ENCODE measurements at regions not wholly inside any gene's neighbourhood (a gene's known extent, or its start where the extent isn't known, plus 50 kb on each side); places are given as distances from the start of the nearest gene placed in this dataset.
"Not testable (repeated sequence)": the region's sequence is repeated elsewhere in the genome, so short reads cannot be mapped to it uniquely, and the experiment has no call there.

DNA sequence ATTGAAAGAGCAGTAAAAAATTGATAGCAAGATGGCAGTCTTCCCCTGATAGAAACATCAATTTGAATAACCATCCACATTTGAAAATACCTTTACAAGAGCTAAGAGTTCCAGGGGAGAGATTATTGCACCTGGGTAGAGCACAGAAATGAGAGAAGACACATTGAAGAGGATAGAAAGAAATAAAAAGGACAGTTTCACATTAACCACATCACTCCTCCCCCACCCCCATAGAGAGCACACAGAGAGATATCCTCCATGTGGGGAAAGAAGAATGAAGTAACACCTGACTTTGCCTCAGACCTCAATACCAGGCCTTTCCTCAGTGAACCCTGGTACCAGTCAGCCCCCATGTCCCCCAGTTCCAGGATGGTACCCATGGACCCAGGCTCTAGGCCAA is 486.7 kb downstream of the FAM181B start:
- H3K27me3 Mint-ChIP-seq (ENCODE audit: low read depth): no peaks in the 10 kb centered on the region

DNA sequence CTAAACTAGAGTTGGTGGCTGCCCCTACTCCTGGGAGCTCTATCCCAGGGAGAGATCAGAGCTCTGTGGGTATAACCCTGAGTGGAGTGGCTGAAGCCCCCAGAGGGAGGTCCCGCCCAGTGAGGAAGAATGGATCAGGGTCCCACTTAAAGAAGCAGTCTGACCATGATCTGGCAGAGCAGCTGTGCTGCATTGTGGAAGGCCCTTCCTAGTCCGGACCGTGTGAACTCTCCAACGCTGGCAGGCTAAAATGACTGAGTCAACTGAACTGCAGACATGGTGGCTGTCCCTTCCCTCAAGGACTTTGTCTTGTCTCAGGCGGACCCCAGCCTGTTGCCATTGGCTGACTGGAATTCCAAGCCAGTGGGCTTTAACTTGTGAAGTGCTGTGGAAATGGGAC is 494.2 kb downstream of the FAM181B start:
- Mint-ChIP-seq H3K9me3 (peaks cover 4% of the 10 kb centered on the region), H3K4me1 (ENCODE audit: low read depth) (no peaks in the 10 kb centered on the region), H3K27me3 (ENCODE audit: low read depth) (no peaks in the 10 kb centered on the region), H3K27ac (no peak overlapping the region), H3K36me3 (ENCODE audit: low read depth) (no peaks in the 10 kb centered on the region), H3K4me3 (no peak overlapping the region)

More for the DNA sequence above, 486.7 kb downstream of the FAM181B start:
- H3K36me3 Mint-ChIP-seq (ENCODE audit: low read depth): no peaks in the 10 kb centered on the region
- no peak overlapping the region for H3K27ac Mint-ChIP-seq
- H3K4me3 Mint-ChIP-seq: no peak overlapping the region
- H3K9me3 Mint-ChIP-seq: no peaks in the 10 kb centered on the region
- H3K4me1 Mint-ChIP-seq (ENCODE audit: low read depth): no peaks in the 10 kb centered on the region

GRCh38 chr11:82234256-82234655 is 499.4 kb downstream of the FAM181B start:
- Mint-ChIP-seq H3K9me3 (peaks cover 4% of the 10 kb centered on the region), H3K4me1 (ENCODE audit: low read depth) (no peaks in the 10 kb centered on the region), H3K27me3 (ENCODE audit: low read depth) (no peaks in the 10 kb centered on the region), H3K36me3 (ENCODE audit: low read depth) (no peaks in the 10 kb centered on the region), H3K4me3 (no peak overlapping the region), H3K27ac (no peak overlapping the region)

GRCh38 chr11:82233201-82233600 is 500.5 kb downstream of the FAM181B start:
- no peak overlapping the region for H3K27ac Mint-ChIP-seq
- H3K4me3 Mint-ChIP-seq: no peak overlapping the region
- no peaks in the 10 kb centered on the region for H3K4me1 Mint-ChIP-seq (ENCODE audit: low read depth)
- H3K27me3 Mint-ChIP-seq (ENCODE audit: low read depth): no peaks in the 10 kb centered on the region
- peaks cover 2% of the 10 kb centered on the region for H3K9me3 Mint-ChIP-seq
- H3K36me3 Mint-ChIP-seq (ENCODE audit: low read depth): no peaks in the 10 kb centered on the region

GRCh38 chr11:82229341-82229740 is 504.3 kb downstream of the FAM181B start:
- no peaks in the 10 kb centered on the region for H3K36me3 Mint-ChIP-seq (ENCODE audit: low read depth)

DNA sequence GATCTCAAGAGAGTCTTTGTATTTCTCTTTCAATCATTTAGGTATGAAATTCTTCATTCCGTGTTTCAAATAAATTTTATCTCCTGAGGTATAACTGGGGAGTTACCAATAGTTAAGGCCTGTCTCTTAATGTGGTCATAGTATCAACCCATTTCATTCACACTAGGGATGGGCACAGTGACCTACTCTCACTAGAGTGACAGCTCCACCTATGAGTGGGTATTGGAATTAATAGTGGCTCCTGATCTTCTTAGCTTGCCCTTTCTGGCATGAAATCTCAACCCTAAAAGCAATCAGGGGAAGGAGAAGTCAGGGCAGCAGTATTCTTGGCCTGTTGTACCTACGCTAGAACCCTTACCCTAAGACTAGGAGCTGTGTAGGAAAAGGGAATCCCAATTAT is 507.7 kb downstream of the FAM181B start:
- no peak overlapping the region for H3K4me3 Mint-ChIP-seq
- H3K9me3 Mint-ChIP-seq: no peaks in the 10 kb centered on the region
- no peaks in the 10 kb centered on the region for H3K36me3 Mint-ChIP-seq (ENCODE audit: low read depth)
- H3K27me3 Mint-ChIP-seq (ENCODE audit: low read depth): peaks cover 3% of the 10 kb centered on the region
- no peak overlapping the region for H3K27ac Mint-ChIP-seq
- H3K4me1 Mint-ChIP-seq (ENCODE audit: low read depth): no peaks in the 10 kb centered on the region

More at GRCh38 chr11:82229341-82229740, 504.3 kb downstream of the FAM181B start:
- Mint-ChIP-seq H3K27ac (no peak overlapping the region), H3K4me3 (no peak overlapping the region), H3K4me1 (ENCODE audit: low read depth) (no peaks in the 10 kb centered on the region), H3K9me3 (no peaks in the 10 kb centered on the region), H3K27me3 (ENCODE audit: low read depth) (peaks cover 3% of the 10 kb centered on the region)

DNA sequence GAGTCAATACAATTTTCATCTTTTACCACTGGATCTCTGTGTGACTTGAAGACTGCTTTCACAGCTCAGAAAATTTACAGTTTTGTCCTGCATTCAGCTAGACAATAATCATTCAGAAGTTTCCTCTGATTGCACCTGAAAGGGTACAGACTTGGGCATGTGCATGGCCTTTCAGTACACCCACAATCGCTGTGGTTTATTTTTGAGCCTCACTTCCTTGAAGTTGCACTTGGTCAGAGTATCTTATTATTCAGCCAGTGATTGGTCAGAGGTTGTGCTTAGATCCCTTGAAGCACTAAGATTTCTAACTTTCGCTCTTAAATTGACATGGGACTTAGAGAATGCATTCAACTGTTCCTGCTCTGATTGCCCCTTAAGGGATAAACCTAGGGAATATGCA is 508.2 kb downstream of the FAM181B start:
- Mint-ChIP-seq H3K27ac (no peak overlapping the region), H3K4me1 (ENCODE audit: low read depth) (no peaks in the 10 kb centered on the region), H3K9me3 (no peaks in the 10 kb centered on the region), H3K4me3 (no peak overlapping the region), H3K36me3 (ENCODE audit: low read depth) (no peaks in the 10 kb centered on the region), H3K27me3 (ENCODE audit: low read depth) (peaks cover 3% of the 10 kb centered on the region)

DNA sequence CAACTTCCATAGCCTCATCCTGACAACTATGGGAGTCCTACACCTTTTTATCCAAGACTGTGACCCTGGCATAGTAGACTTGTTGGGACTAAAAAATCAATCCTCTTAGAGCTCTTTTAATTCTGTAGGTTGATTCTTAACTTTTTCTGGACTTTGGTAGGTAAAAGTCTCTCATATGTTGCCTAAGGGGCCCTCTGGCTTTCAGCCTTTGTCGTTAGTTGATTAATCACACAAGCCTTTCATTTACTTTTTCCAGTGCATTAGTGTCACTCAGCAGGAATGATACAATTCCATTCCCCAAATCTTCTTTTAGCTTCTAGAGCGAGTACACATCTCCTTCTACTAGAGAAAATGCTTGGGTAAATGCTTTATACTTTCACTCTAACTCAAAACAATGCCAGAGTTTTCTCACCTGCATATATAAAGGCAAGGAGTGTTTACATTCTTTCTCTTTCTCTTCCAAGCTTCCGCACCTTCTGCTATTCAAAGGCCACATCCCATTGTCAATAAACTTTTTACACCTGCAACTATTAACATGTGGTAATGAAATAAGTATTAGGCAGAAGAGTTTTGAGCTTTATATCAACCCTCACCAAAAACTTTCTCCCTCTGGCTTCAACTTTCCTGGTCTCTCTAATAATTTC is 516.6 kb downstream of the FAM181B start:
- no peak overlapping the region for H3K27ac Mint-ChIP-seq
- no peaks in the 10 kb centered on the region for H3K9me3 Mint-ChIP-seq
- H3K4me3 Mint-ChIP-seq: no peak overlapping the region
- no peaks in the 10 kb centered on the region for H3K36me3 Mint-ChIP-seq (ENCODE audit: low read depth)
- no peaks in the 10 kb centered on the region for H3K27me3 Mint-ChIP-seq (ENCODE audit: low read depth)
- H3K4me1 Mint-ChIP-seq (ENCODE audit: low read depth): no peaks in the 10 kb centered on the region

GRCh38 chr11:82210011-82210410 is 523.7 kb downstream of the FAM181B start:
- Mint-ChIP-seq H3K27ac (no peak overlapping the region), H3K9me3 (no peaks in the 10 kb centered on the region), H3K4me1 (ENCODE audit: low read depth) (no peaks in the 10 kb centered on the region), H3K36me3 (ENCODE audit: low read depth) (no peaks in the 10 kb centered on the region), H3K4me3 (no peak overlapping the region), H3K27me3 (ENCODE audit: low read depth) (no peaks in the 10 kb centered on the region)

DNA sequence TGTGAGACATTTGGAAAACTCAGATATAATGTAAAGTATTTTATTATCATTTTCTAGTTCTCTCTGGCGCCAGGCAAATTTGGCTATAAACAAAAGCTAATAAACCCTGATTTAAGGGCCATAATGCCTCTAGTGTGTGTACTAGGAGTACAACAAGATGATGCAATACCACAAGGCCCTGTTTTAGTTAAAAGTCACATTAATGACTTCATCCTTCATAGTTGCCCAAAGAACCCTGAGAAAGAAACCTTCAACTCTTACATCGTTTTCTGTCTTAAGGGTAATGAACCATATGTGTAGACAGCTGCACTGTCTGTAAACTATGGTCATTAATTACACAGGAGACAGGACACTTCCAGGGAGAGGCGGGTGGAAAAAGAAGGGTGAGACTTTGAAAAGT is 538.4 kb downstream of the FAM181B start:
- H3K27ac Mint-ChIP-seq: no peak overlapping the region
- no peaks in the 10 kb centered on the region for H3K36me3 Mint-ChIP-seq (ENCODE audit: low read depth)
- H3K4me3 Mint-ChIP-seq: no peak overlapping the region
- no peaks in the 10 kb centered on the region for H3K27me3 Mint-ChIP-seq (ENCODE audit: low read depth)
- H3K9me3 Mint-ChIP-seq: no peaks in the 10 kb centered on the region
- no peaks in the 10 kb centered on the region for H3K4me1 Mint-ChIP-seq (ENCODE audit: low read depth)

GRCh38 chr11:82194521-82194920 is 539.1 kb downstream of the FAM181B start:
- H3K9me3 Mint-ChIP-seq: no peaks in the 10 kb centered on the region
- H3K4me3 Mint-ChIP-seq: no peak overlapping the region
- H3K36me3 Mint-ChIP-seq (ENCODE audit: low read depth): no peaks in the 10 kb centered on the region
- H3K4me1 Mint-ChIP-seq (ENCODE audit: low read depth): no peaks in the 10 kb centered on the region
- no peaks in the 10 kb centered on the region for H3K27me3 Mint-ChIP-seq (ENCODE audit: low read depth)
- no peak overlapping the region for H3K27ac Mint-ChIP-seq

- Mint-ChIP-seq H3K9me3 (no peaks in the 10 kb centered on the region), H3K4me1 (ENCODE audit: low read depth) (no peaks in the 10 kb centered on the region), H3K4me3 (no peak overlapping the region), H3K27ac (no peak overlapping the region), H3K36me3 (ENCODE audit: low read depth) (no peaks in the 10 kb centered on the region), H3K27me3 (ENCODE audit: low read depth) (no peaks in the 10 kb centered on the region)
These were observed 542.0 kb downstream of the FAM181B start for GRCh38 chr11:82191695-82192094.

GRCh38 chr11:82185925-82186324 is 547.7 kb downstream of the FAM181B start:
- Mint-ChIP-seq H3K4me1 (ENCODE audit: low read depth) (no peaks in the 10 kb centered on the region), H3K27me3 (ENCODE audit: low read depth) (no peaks in the 10 kb centered on the region), H3K9me3 (no peaks in the 10 kb centered on the region), H3K36me3 (ENCODE audit: low read depth) (no peaks in the 10 kb centered on the region), H3K27ac (no peak overlapping the region), H3K4me3 (no peak overlapping the region)

DNA sequence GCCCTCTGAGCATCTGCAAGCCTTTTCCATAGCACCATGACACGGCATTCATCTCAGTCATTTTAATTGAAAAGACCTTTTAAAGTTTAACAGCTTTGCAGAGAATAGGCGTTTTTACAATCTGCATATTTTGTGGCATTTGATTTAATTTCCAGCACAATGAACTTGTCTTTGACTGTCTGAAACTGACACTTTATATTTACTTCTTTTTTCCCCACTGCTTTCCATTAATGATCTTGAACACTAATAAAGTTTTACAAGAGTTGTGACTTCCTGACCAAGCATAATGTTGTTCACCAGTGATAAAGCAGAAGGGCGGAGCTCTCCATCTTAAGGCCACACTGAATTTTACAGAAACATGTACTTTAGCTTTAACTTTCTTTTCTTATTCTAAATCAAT is 548.7 kb downstream of the FAM181B start:
- no peaks in the 10 kb centered on the region for H3K9me3 Mint-ChIP-seq
- no peak overlapping the region for H3K4me3 Mint-ChIP-seq
- H3K36me3 Mint-ChIP-seq (ENCODE audit: low read depth): no peaks in the 10 kb centered on the region
- no peaks in the 10 kb centered on the region for H3K27me3 Mint-ChIP-seq (ENCODE audit: low read depth)
- no peak overlapping the region for H3K27ac Mint-ChIP-seq
- no peaks in the 10 kb centered on the region for H3K4me1 Mint-ChIP-seq (ENCODE audit: low read depth)

GRCh38 chr11:82183346-82183745 is 550.3 kb downstream of the FAM181B start:
- no peak overlapping the region for H3K4me3 Mint-ChIP-seq
- H3K36me3 Mint-ChIP-seq (ENCODE audit: low read depth): no peaks in the 10 kb centered on the region
- H3K27me3 Mint-ChIP-seq (ENCODE audit: low read depth): no peaks in the 10 kb centered on the region
- H3K4me1 Mint-ChIP-seq (ENCODE audit: low read depth): no peaks in the 10 kb centered on the region
- no peak overlapping the region for H3K27ac Mint-ChIP-seq
- no peaks in the 10 kb centered on the region for H3K9me3 Mint-ChIP-seq

DNA sequence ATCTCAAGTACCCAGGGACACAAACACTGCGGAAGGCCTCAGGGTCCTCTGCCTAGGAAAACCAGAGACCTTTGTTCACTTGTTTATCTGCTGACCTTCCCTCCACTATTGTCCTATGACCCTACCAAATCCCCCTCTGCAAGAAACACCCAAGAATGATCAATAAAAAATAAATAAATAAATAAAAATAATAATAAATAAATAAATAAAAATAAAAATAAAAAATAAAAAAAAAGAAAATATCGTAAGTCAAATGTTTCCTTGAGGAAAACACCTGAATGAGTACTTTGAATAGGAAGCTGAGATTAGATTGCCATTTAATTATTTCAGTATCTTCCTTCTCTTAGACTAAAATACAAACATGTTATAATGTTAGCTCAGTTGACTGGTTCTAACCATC is 551.0 kb downstream of the FAM181B start:
- not testable (repeated sequence) for H3K27ac Mint-ChIP-seq; H3K27me3 Mint-ChIP-seq (ENCODE audit: low read depth); H3K9me3 Mint-ChIP-seq; H3K36me3 Mint-ChIP-seq (ENCODE audit: low read depth); H3K4me1 Mint-ChIP-seq (ENCODE audit: low read depth); H3K4me3 Mint-ChIP-seq
